Choroid plexus epithelial cell (primary cell): ENCODE measurements at regions not wholly inside any gene's neighbourhood (a gene's known extent, or its start where the extent isn't known, plus 50 kb on each side); places are given as distances from the start of the nearest gene placed in this dataset.

Experiments used
- DNase-seq: peaks from one replicate; pipeline ENCODE4 v3.0.0-alpha.2; 2010; ENCODE audit warnings: low read depth
- H3K4me3 ChIP-seq: 2 replicates; pipeline ENCODE4 v1.5.1; 2011; ENCODE audit warnings: low read depth, mild to moderate bottlenecking, control low read depth, low read length, moderate library complexity
- CTCF ChIP-seq: conservative IDR thresholded peaks from 2 replicates; pipeline ENCODE4 v1.5.1; 2011; ENCODE audit warnings: low read depth, mild to moderate bottlenecking, control low read depth, inconsistent platforms, low read length, moderate library complexity

DNA sequence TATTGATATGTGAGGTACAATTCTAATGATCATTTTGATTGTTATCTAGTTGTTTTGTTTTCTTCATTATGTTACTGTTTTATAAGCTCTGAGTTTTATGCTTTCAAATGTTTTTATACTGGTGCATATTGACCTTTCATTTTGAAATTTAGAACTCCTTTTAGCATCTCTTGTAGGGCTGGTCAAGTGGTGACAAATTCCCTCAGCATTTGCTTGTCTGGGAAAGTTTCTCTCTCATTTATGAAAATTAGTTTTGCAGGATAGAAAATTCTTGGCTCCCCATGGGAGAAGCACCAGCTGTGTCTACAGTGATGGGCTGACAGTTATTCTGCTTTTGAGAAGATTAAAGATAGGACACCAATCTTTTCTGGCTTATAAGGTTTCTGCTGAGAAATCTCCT, 105.3 kb upstream of the SPRY1 start:
- DNase-seq = no peak
- no peak overlapping the region for H3K4me3 ChIP-seq
- no peak for TF ChIP-seq CTCF

GRCh38 chr4:123297836-123298235, 98.8 kb upstream of the SPRY1 start:
- H3K4me3 ChIP-seq = no peak overlapping the region
- no peak for DNase-seq
- TF ChIP-seq CTCF = no peak

GRCh38 chr4:123298261-123298660, 98.3 kb upstream of the SPRY1 start:
- no peak for TF ChIP-seq CTCF
- no peak overlapping the region for H3K4me3 ChIP-seq

DNA sequence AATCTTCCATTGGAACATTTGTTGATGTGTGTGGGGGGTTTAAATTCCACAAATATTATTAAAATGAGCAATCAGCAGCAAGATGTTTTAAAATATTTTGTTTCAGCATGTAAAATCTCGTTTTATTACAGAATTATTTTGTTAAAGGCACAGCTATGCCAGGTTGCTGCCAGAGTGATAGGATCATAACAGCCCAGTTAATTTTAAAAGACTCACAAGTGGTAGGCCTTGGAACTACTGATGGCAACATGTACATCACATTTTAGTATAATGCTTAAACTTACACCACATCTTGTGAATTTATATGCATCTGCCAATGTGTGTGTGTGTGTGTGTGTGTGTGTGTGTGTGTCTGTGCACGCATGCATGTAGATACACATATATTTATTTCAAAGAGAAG, 97.8 kb upstream of the SPRY1 start:
- DNase-seq = peak; percentile 28
- no peak overlapping the region for H3K4me3 ChIP-seq
- TF ChIP-seq CTCF = no peak

More at GRCh38 chr4:123298261-123298660, 98.3 kb upstream of the SPRY1 start:
- DNase-seq = no peak

- no peak for TF ChIP-seq CTCF
- peak; percentile 89 for DNase-seq
- H3K4me3 ChIP-seq = no peak overlapping the region
Measured at GRCh38 chr4:123299212-123299691, 97.3 kb upstream of the SPRY1 start.

DNA sequence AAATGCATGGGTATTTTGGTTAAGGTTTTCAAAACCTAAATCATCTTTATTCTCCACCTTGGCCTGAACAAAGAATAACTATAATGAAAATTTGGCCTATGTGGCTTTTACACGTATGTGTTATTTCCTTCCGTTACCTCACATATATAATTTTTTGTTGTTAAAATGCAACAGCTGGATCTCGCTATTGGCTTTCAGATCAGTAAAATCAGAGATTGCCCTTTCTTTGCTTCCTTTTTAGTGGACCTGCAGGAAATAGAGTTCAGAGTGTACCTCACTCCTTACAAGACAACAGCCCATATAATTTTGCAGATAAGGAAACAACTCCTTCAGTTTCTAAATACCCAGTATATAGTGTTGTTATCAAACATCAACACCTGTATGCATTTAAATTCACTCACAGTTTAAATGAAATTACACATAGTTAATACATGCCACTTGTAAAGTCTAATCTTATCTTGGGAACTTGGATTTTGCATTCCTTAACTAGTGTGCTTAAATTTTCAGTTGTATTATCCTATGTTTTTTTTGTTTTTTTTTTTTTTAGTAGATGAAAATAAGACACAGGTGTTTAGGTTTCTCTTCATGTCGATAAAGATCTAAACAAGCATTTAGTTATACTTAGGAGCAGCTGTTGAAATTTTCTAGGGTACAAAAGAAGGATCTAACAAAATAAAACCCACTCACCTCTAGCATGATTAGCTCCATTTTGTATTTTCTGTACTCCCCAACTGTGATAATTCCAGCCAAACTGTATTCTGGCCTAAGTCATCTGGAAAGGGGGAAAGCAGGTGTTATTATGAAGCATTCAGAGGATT, 96.2 kb upstream of the SPRY1 start:
- no peak overlapping the region for H3K4me3 ChIP-seq
- DNase-seq = no peak
- TF ChIP-seq CTCF = no peak

DNA sequence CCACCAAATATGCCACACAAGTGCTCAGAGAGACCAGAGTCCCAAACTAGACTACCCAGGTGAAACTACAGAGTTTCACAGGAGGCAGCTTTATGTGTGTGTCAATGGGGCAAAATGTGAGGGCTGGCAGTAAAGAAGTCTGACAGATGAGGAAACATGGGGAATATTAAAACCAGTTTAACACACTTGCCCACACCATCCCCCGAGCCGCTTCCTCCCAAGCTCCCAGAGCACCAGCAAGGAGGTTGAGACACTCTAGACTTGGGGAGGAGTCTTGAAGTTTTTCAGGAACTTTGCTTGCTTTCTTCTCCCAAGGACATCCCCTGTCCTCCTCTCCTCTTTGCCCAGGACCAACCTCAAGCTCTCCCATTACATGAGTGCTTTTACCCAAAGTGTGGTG, 94.7 kb upstream of the SPRY1 start:
- DNase-seq = no peak
- no peak overlapping the region for H3K4me3 ChIP-seq
- no peak for TF ChIP-seq CTCF
